GM21737 (cell line): ENCODE measurements at regions not wholly inside any gene's neighbourhood (a gene's known extent, or its start where the extent isn't known, plus 50 kb on each side); places are given as distances from the start of the nearest gene placed in this dataset.

Experiments
- ATAC-seq: cut with Tn5 transposase; IDR thresholded peaks from one replicate; pipeline ENCODE4 v1.9.1; 2021; ENCODE audit warnings: mild to moderate bottlenecking, moderate library complexity; ENCODE audit not compliant: unreplicated experiment

- no peak for ATAC-seq
These were observed 70.2 kb downstream of the HRH4 start for GRCh38 chr18:24530630-24531111.

- no peak for ATAC-seq
These were observed 73.8 kb downstream of the HRH4 start for GRCh38 chr18:24534271-24534670.

- ATAC-seq, result no peak
These were observed 74.3 kb downstream of the HRH4 start for GRCh38 chr18:24534737-24535136.

GRCh38 chr18:24535527-24536295, 75.3 kb downstream of the HRH4 start:
- ATAC-seq, result no peak

- no peak for ATAC-seq
These were observed 75.9 kb downstream of the HRH4 start for GRCh38 chr18:24536326-24536725.

- no peak for ATAC-seq
These were observed 76.4 kb downstream of the HRH4 start for GRCh38 chr18:24536834-24537233.

- ATAC-seq, result no peak
These were observed 78.2 kb downstream of the HRH4 start for GRCh38 chr18:24538414-24539264.

- no peak for ATAC-seq
These were observed 79.6 kb downstream of the HRH4 start for GRCh38 chr18:24539866-24540617.

GRCh38 chr18:24540896-24541295, 80.5 kb downstream of the HRH4 start:
- no peak for ATAC-seq

- no peak for ATAC-seq
These were observed 82.8 kb downstream of the HRH4 start for GRCh38 chr18:24543086-24543794.

GRCh38 chr18:24543795-24544498, 83.5 kb downstream of the HRH4 start:
- no peak for ATAC-seq

- no peak for ATAC-seq
These were observed 84.5 kb downstream of the HRH4 start for GRCh38 chr18:24544949-24545348.

GRCh38 chr18:24545651-24546050, 85.2 kb downstream of the HRH4 start:
- no peak for ATAC-seq

- no peak for ATAC-seq
These were observed 85.9 kb downstream of the HRH4 start for GRCh38 chr18:24546307-24546706.

- no peak for ATAC-seq
These were observed 88.1 kb downstream of the HRH4 start for GRCh38 chr18:24548583-24548982.

GRCh38 chr18:24552218-24552617, 91.8 kb downstream of the HRH4 start:
- ATAC-seq, result no peak

GRCh38 chr18:24553571-24554285, 93.3 kb downstream of the HRH4 start:
- ATAC-seq, result no peak

GRCh38 chr18:24558403-24558802, 98.0 kb downstream of the HRH4 start:
- no peak for ATAC-seq

GRCh38 chr18:24559526-24559925, 99.1 kb downstream of the HRH4 start:
- ATAC-seq, result no peak
